ENCODE measurements at regions not wholly inside any gene's neighbourhood (a gene's known extent, or its start where the extent isn't known, plus 50 kb on each side); places are given as distances from the start of the nearest gene placed in this dataset.

- H3K9me3 ChIP-seq: no peaks in the 10 kb centered on the region
- WGBS: 87% methylated on average over 4 of the region's 4 CpGs
- DNase-seq (ENCODE audit: low spot score): no peak
- H3K27ac ChIP-seq: no peak overlapping the region
- no peak overlapping the region for H3K4me3 ChIP-seq
- no peaks in the 10 kb centered on the region for H3K27me3 ChIP-seq (replicated peaks; ENCODE audit: insufficient read depth)
- H3K36me3 ChIP-seq: no peaks in the 10 kb centered on the region
- intact Hi-C loops (cut with DNase I): no loop called here
- H3K4me1 ChIP-seq (replicated peaks): no peaks in the 10 kb centered on the region
- TF ChIP-seq POLR2A (IDR thresholded peaks at IDR 0.05): no peak
Observed at GRCh38 chr13:50224534-50224933, 209.3 kb downstream of the KCNRG start.

- no peaks in the 10 kb centered on the region for H3K36me3 ChIP-seq
- H3K27ac ChIP-seq: no peak overlapping the region
- H3K4me3 ChIP-seq: no peak overlapping the region
- intact Hi-C loops (cut with DNase I): no loop called here
- no peaks in the 10 kb centered on the region for H3K4me1 ChIP-seq (replicated peaks)
- TF ChIP-seq POLR2A (IDR thresholded peaks at IDR 0.05) (no peak), POLR2AphosphoS5 (IDR thresholded peaks at IDR 0.05) (no peak), CTCF (IDR thresholded peaks at IDR 0.05) (no peak)
- no peaks in the 10 kb centered on the region for H3K27me3 ChIP-seq (replicated peaks; ENCODE audit: insufficient read depth)
- 83% methylated on average over 3 of the region's 3 CpGs for WGBS
- no peak for DNase-seq (ENCODE audit: low spot score)
- H3K9me3 ChIP-seq: no peaks in the 10 kb centered on the region
Observed at GRCh38 chr13:50225193-50226155, 210.2 kb downstream of the KCNRG start.

- Histone ChIP-seq H3K9me3 (no peaks in the 10 kb centered on the region), H3K4me1 (replicated peaks) (no peaks in the 10 kb centered on the region), H3K36me3 (no peaks in the 10 kb centered on the region), H3K27me3 (replicated peaks; ENCODE audit: insufficient read depth) (no peaks in the 10 kb centered on the region), H3K27ac (no peak overlapping the region), H3K4me3 (no peak overlapping the region)
- intact Hi-C loops (cut with DNase I): no loop called here
- TF ChIP-seq POLR2AphosphoS5 (IDR thresholded peaks at IDR 0.05): no peak
- no peak for TF ChIP-seq POLR2A (IDR thresholded peaks at IDR 0.05)
- no peak for TF ChIP-seq CTCF (IDR thresholded peaks at IDR 0.05)
- DNase-seq (ENCODE audit: low spot score): no peak
Observed at GRCh38 chr13:50226515-50227155, 211.4 kb downstream of the KCNRG start.

- Histone ChIP-seq H3K27me3 (replicated peaks; ENCODE audit: insufficient read depth) (no peaks in the 10 kb centered on the region), H3K4me3 (no peak overlapping the region), H3K9me3 (no peaks in the 10 kb centered on the region), H3K4me1 (replicated peaks) (no peaks in the 10 kb centered on the region), H3K36me3 (no peaks in the 10 kb centered on the region), H3K27ac (no peak overlapping the region)
- DNase-seq (ENCODE audit: low spot score): no peak
- 95% methylated on average over 5 of the region's 5 CpGs for WGBS
- TF ChIP-seq POLR2A (IDR thresholded peaks at IDR 0.05) (no peak), CTCF (IDR thresholded peaks at IDR 0.05) (no peak), POLR2AphosphoS5 (IDR thresholded peaks at IDR 0.05) (no peak)
- intact Hi-C loops (cut with DNase I): no loop called here
Observed at GRCh38 chr13:50227361-50227760, 212.1 kb downstream of the KCNRG start.

- H3K4me1 ChIP-seq (replicated peaks): no peaks in the 10 kb centered on the region
- no peaks in the 10 kb centered on the region for H3K36me3 ChIP-seq
- 94% methylated on average over 6 of the region's 6 CpGs for WGBS
- TF ChIP-seq CTCF (IDR thresholded peaks at IDR 0.05) (no peak), POLR2AphosphoS5 (IDR thresholded peaks at IDR 0.05) (no peak), POLR2A (IDR thresholded peaks at IDR 0.05) (no peak)
- intact Hi-C loops (cut with DNase I): no loop called here
- H3K4me3 ChIP-seq: no peak overlapping the region
- no peak for DNase-seq (ENCODE audit: low spot score)
- no peaks in the 10 kb centered on the region for H3K27me3 ChIP-seq (replicated peaks; ENCODE audit: insufficient read depth)
- H3K9me3 ChIP-seq: no peaks in the 10 kb centered on the region
- no peak overlapping the region for H3K27ac ChIP-seq
Observed at GRCh38 chr13:50228527-50228926, 213.3 kb downstream of the KCNRG start.

All from prostate gland (tissue), 2 donors.